B cell (primary cell): ENCODE measurements at regions not wholly inside any gene's neighbourhood (a gene's known extent, or its start where the extent isn't known, plus 50 kb on each side); places are given as distances from the start of the nearest gene placed in this dataset.

ENCODE experiments used
- ATAC-seq: fragments of 200-7000 bp; cut with Tn5 transposase; one replicate; pipeline ENCODE4 v1.10.0; 2021; ENCODE audit warnings: low read depth, mild to moderate bottlenecking, moderate number of reproducible peaks, moderate library complexity
- CTCF ChIA-PET: fragments of 350-600 bp; sonication (Branson Sonifier 250); formaldehyde crosslinking; loops from one replicate; lab custom pipeline; 2021; ENCODE audit warnings: antibody characterized with exemption, inconsistent platforms; lab: Charles Lee
- POLR2A ChIA-PET: fragments of 350-600 bp; sonication (Branson Sonifier 250); formaldehyde crosslinking; loops from one replicate; lab custom pipeline; 2021; ENCODE audit warnings: antibody characterized with exemption; lab: Charles Lee
- DNase-seq: peaks from one replicate; pipeline ENCODE4 v3.0.0; 2013
- H2AFZ ChIP-seq: 2 replicates; pipeline ENCODE4 v1.6.1; 2012; ENCODE audit warnings: mild to moderate bottlenecking, low read depth, low read length; ENCODE audit not compliant: insufficient read depth, poor library complexity, severe bottlenecking
- H3K27ac ChIP-seq, 2 donors: 1 replicate in 1 of 2; 2 replicates in 1 of 2; pipeline ENCODE4 v1.5.1; 2012 to 2013; ENCODE audit warnings: low read length in 2 of 2, mild to moderate bottlenecking in 2 of 2, moderate library complexity in 1 of 2
- H3K27me3 ChIP-seq, 4 experiments: fragments of 200-600 bp in 1 of 4; sonication (generic) in 1 of 4; replicated peaks in 1 of 4; 1 replicate in 2 of 4; 2 replicates in 2 of 4; pipeline versions ENCODE4 v1.6.1 to v1.7.0; 2013 to 2016; ENCODE audit warnings: low read length in 3 of 4, mild to moderate bottlenecking in 2 of 4, mixed read lengths in 1 of 4, moderate library complexity in 1 of 4; ENCODE audit not compliant: insufficient read depth in 4 of 4, control insufficient read depth in 3 of 4; ENCODE audit errors: control extremely low read depth in 1 of 4
- H3K36me3 ChIP-seq, 2 experiments: replicated peaks in 1 of 2; 1 replicate in 1 of 2; 2 replicates in 1 of 2; pipeline versions ENCODE4 v1.6.1 to v1.7.1; 2013; ENCODE audit warnings: low read length in 1 of 2; ENCODE audit not compliant: insufficient read depth in 2 of 2, control insufficient read depth in 1 of 2; ENCODE audit errors: control extremely low read depth in 1 of 2, extremely low read depth in 1 of 2
- H3K4me1 ChIP-seq, 2 donors: fragments of 200-600 bp in 1 of 2; sonication (generic) in 1 of 2; 1 replicate in 1 of 2; 2 replicates in 1 of 2; pipeline versions ENCODE4 v1.5.1 to v1.6.1; 2013 to 2017; ENCODE audit warnings: low read length in 2 of 2; ENCODE audit not compliant: control insufficient read depth in 2 of 2, insufficient read depth in 2 of 2
- H3K4me2 ChIP-seq: replicated peaks from 2 replicates; pipeline ENCODE3; 2012; ENCODE audit warnings: mild to moderate bottlenecking, low read depth, low read length; ENCODE audit not compliant: poor library complexity, severe bottlenecking
- H3K4me3 ChIP-seq, 5 experiments: fragments of 200-600 bp in 1 of 5; sonication (generic) in 1 of 5; 1 replicate in 3 of 5; 2 replicates in 2 of 5; pipeline versions ENCODE4 v1.5.1 to v1.7.0; 2011 to 2016; ENCODE audit warnings: low read length in 4 of 5, mild to moderate bottlenecking in 4 of 5, low read depth in 2 of 5, control low read depth in 1 of 5, moderate library complexity in 1 of 5; ENCODE audit not compliant: insufficient read depth in 1 of 5; ENCODE audit errors: control extremely low read depth in 1 of 5, extremely low read depth in 1 of 5
- H3K79me2 ChIP-seq: fragments of 200-600 bp; sonication (generic); one replicate; pipeline ENCODE4 v1.6.0; 2016; ENCODE audit warnings: low read length; ENCODE audit not compliant: control insufficient read depth, insufficient read depth
- H3K9ac ChIP-seq: fragments of 200-600 bp; sonication (generic); 2 replicates; pipeline ENCODE4 v1.6.1; 2017; ENCODE audit warnings: mild to moderate bottlenecking, low read length, moderate library complexity
- H3K9me3 ChIP-seq, 3 donors: one replicate each; pipeline versions ENCODE4 v1.6.1 to v1.7.1; 2013; ENCODE audit warnings: low read length in 2 of 3; ENCODE audit not compliant: control insufficient read depth in 2 of 3, insufficient read depth in 1 of 3; ENCODE audit errors: control extremely low read depth in 1 of 3
- H4K20me1 ChIP-seq: 2 replicates; pipeline ENCODE4 v1.6.0; 2012; ENCODE audit warnings: mild to moderate bottlenecking, low read length; ENCODE audit not compliant: insufficient read depth, control insufficient read depth, poor library complexity, severe bottlenecking
- H3K27ac Mint-ChIP-seq: one replicate; pipeline ENCODE4 v1.8.0; 2021; ENCODE audit warnings: mixed read lengths
- H3K27me3 Mint-ChIP-seq: one replicate; pipeline ENCODE4 v1.8.0; 2021; ENCODE audit warnings: mixed read lengths
- H3K4me1 Mint-ChIP-seq: one replicate; pipeline ENCODE4 v1.8.0; 2021; ENCODE audit warnings: mixed read lengths
- H3K4me3 Mint-ChIP-seq: one replicate; pipeline ENCODE4 v1.8.0; 2021; ENCODE audit warnings: mixed read lengths
- H3K9me3 Mint-ChIP-seq: one replicate; pipeline ENCODE4 v1.8.0; 2022; ENCODE audit warnings: mixed read lengths; ENCODE audit not compliant: insufficient read depth
- EZH2 ChIP-seq: IDR thresholded peaks from 2 replicates; pipeline ENCODE4 v1.6.1; 2012; ENCODE audit warnings: borderline replicate concordance, low read depth, mild to moderate bottlenecking, moderate library complexity, low read length; ENCODE audit not compliant: insufficient read depth, poor library complexity, severe bottlenecking
- WGBS: methylation state at CpG from one replicate; pipeline ENCODE4 v1.1.5; 2013; ENCODE audit warnings: missing lambda C conversion rate; ENCODE audit not compliant: insufficient coverage; 5-methylcytosine and 5-hydroxymethylcytosine counted together
- intact Hi-C: fragments of 100-400 bp; cut with micrococcal nuclease; formaldehyde crosslinking; loops from one replicate; pipeline ENCODE4 v1.10.0; 2022
- TF ChIP-seq, protein P1 (sequence below): fragments of 200-600 bp; IDR thresholded peaks from one replicate; pipeline ENCODE4 v1.8.0; 2022; ENCODE audit warnings: antibody characterized with exemption, mild to moderate bottlenecking

DNA sequence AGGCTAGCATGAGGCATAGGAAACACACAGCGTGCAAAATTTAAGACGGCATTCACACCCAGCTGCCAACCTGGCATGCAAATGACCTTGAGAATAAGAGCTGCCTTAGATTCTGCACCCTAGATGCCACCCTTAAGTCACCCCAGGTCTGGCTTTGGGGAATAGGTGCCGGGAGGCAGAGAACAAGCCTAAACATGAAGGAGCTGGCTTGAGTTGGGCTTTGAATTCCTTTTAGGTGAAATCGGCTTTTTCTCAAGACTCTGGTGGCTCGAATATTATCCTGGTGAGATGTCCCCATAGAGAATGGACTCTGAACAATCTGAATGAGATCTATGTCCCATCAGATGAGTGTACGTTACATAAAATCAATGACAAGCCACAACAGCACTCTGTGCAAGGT lies 1090.5 kb downstream of the VRK1 start:
- Mint-ChIP-seq H3K4me1 (no peaks in the 10 kb centered on the region), H3K9me3 (peaks cover 2% of the 10 kb centered on the region), H3K27me3 (no peaks in the 10 kb centered on the region), H3K27ac (no peak overlapping the region), H3K4me3 (no peak overlapping the region)
- whole genome bisulfite sequencing: 93% methylated on average over 6 of the region's 6 CpGs
- no peaks in the 10 kb centered on the region for H3K27me3 ChIP-seq
- DNase-seq: no peak
- ChIA-PET POLR2A (no interaction called here), CTCF (no interaction called here)
- peaks cover 0 to 14% (median 1%) of the 10 kb centered on the region in 3 donors for H3K9me3 ChIP-seq
- H3K4me2 ChIP-seq: no peak overlapping the region
- no peak overlapping the region for H3K9ac ChIP-seq
- H3K79me2 ChIP-seq: no peaks in the 10 kb centered on the region
- H2AFZ ChIP-seq: no peak overlapping the region
- intact Hi-C loops: no loop called here
- no peak overlapping the region for H3K27ac ChIP-seq
- H4K20me1 ChIP-seq: no peaks in the 10 kb centered on the region
- H3K4me3 ChIP-seq: no peak overlapping the region
- H3K36me3 ChIP-seq: no peaks in the 10 kb centered on the region
- TF ChIP-seq EZH2: no peak
- TF ChIP-seq, protein P1, sequence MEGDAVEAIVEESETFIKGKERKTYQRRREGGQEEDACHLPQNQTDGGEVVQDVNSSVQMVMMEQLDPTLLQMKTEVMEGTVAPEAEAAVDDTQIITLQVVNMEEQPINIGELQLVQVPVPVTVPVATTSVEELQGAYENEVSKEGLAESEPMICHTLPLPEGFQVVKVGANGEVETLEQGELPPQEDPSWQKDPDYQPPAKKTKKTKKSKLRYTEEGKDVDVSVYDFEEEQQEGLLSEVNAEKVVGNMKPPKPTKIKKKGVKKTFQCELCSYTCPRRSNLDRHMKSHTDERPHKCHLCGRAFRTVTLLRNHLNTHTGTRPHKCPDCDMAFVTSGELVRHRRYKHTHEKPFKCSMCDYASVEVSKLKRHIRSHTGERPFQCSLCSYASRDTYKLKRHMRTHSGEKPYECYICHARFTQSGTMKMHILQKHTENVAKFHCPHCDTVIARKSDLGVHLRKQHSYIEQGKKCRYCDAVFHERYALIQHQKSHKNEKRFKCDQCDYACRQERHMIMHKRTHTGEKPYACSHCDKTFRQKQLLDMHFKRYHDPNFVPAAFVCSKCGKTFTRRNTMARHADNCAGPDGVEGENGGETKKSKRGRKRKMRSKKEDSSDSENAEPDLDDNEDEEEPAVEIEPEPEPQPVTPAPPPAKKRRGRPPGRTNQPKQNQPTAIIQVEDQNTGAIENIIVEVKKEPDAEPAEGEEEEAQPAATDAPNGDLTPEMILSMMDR: no peak
- no peak for ATAC-seq
- no peaks in the 10 kb centered on the region for H3K4me1 ChIP-seq

GRCh38 chr14:97888331-97888730 lies 1091.1 kb downstream of the VRK1 start:
- Histone ChIP-seq H3K4me3 (no peak overlapping the region), H3K4me2 (no peak overlapping the region), H2AFZ (no peak overlapping the region), H3K27ac (no peak overlapping the region), H3K9ac (no peak overlapping the region), H3K36me3 (no peaks in the 10 kb centered on the region), H3K79me2 (no peaks in the 10 kb centered on the region), H3K27me3 (no peaks in the 10 kb centered on the region), H3K9me3 (peaks cover 0 to 13% (median 0%) of the 10 kb centered on the region in 3 donors), H4K20me1 (no peaks in the 10 kb centered on the region), H3K4me1 (no peaks in the 10 kb centered on the region)
- Mint-ChIP-seq H3K4me3 (no peak overlapping the region), H3K27me3 (no peaks in the 10 kb centered on the region), H3K27ac (no peak overlapping the region), H3K4me1 (no peaks in the 10 kb centered on the region), H3K9me3 (peaks cover 2% of the 10 kb centered on the region)
- intact Hi-C loops: no loop called here
- POLR2A ChIA-PET: no interaction called here
- DNase-seq: no peak
- TF ChIP-seq, protein P1: no peak
- ATAC-seq: no peak
- CTCF ChIA-PET: no interaction called here
- 91% methylated on average over 1 of the region's 5 CpGs for WGBS
